Left ventricle myocardium inferior (tissue), 1 donor: ENCODE measurements at regions not wholly inside any gene's neighbourhood (a gene's known extent, or its start where the extent isn't known, plus 50 kb on each side); places are given as distances from the start of the nearest gene placed in this dataset.

ENCODE experiments used
- DNase-seq: peaks from one replicate; pipeline ENCODE4 v3.0.0-alpha.2; 2020
- H3K27ac ChIP-seq: fragments of 200-600 bp; replicated peaks from 2 replicates; pipeline ENCODE4 v1.8.0; 2021
- H3K27me3 ChIP-seq: fragments of 200-600 bp; 2 replicates; pipeline ENCODE4 v1.8.0; 2021; ENCODE audit warnings: low read depth
- H3K36me3 ChIP-seq: fragments of 200-600 bp; 2 replicates; pipeline ENCODE4 v1.8.0; 2021
- H3K4me1 ChIP-seq: fragments of 200-600 bp; 2 replicates; pipeline ENCODE4 v1.8.0; 2021
- H3K4me3 ChIP-seq: fragments of 200-600 bp; 2 replicates; pipeline ENCODE4 v1.8.0; 2021; ENCODE audit warnings: mild to moderate bottlenecking, moderate library complexity
- H3K9me3 ChIP-seq: fragments of 200-600 bp; replicated peaks from 2 replicates; pipeline ENCODE4 v1.8.0; 2021
- intact Hi-C: fragments of 100-400 bp; cut with micrococcal nuclease; formaldehyde crosslinking; loops from one replicate; pipeline ENCODE4 v1.11.0; 2022
- TF ChIP-seq, protein P1 (sequence below): fragments of 200-600 bp; IDR thresholded peaks from 2 replicates; pipeline ENCODE4 v1.8.0; 2021; ENCODE audit warnings: antibody characterized with exemption, mild to moderate bottlenecking, borderline replicate concordance
- donor health status: DM: no; HTN: yes; CAD: no; lungs with severe emphysema.

DNA sequence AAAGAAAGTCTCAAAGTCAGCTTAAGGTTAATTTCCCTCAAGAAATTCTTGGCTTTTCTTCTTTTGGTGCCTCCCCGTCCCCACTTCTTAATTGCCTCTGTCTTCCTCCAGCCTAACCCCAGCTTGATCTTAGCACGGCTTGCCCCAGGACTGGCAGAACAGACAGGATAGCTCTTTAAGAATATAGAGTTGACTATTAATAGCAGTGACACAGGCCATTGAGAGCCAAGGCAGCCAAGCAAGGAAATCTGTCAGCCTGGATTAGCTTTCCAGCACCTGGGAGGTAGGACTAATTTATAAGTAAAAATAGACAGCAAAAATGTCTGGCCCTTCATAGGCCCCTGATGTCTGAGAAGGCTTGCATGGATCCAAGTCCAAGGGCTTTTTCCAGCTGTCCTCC lies 384.6 kb upstream of the SLC30A5 start:
- Histone ChIP-seq H3K36me3 (no peaks in the 10 kb centered on the region), H3K4me3 (no peak overlapping the region), H3K9me3 (no peaks in the 10 kb centered on the region), H3K27me3 (no peaks in the 10 kb centered on the region), H3K4me1 (peaks cover 44% of the 10 kb centered on the region), H3K27ac (peak overlapping the region; percentile 67)
- DNase-seq, result no peak
- intact Hi-C loops, result no loop called here
- TF ChIP-seq, protein P1, sequence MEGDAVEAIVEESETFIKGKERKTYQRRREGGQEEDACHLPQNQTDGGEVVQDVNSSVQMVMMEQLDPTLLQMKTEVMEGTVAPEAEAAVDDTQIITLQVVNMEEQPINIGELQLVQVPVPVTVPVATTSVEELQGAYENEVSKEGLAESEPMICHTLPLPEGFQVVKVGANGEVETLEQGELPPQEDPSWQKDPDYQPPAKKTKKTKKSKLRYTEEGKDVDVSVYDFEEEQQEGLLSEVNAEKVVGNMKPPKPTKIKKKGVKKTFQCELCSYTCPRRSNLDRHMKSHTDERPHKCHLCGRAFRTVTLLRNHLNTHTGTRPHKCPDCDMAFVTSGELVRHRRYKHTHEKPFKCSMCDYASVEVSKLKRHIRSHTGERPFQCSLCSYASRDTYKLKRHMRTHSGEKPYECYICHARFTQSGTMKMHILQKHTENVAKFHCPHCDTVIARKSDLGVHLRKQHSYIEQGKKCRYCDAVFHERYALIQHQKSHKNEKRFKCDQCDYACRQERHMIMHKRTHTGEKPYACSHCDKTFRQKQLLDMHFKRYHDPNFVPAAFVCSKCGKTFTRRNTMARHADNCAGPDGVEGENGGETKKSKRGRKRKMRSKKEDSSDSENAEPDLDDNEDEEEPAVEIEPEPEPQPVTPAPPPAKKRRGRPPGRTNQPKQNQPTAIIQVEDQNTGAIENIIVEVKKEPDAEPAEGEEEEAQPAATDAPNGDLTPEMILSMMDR, result no peak

DNA sequence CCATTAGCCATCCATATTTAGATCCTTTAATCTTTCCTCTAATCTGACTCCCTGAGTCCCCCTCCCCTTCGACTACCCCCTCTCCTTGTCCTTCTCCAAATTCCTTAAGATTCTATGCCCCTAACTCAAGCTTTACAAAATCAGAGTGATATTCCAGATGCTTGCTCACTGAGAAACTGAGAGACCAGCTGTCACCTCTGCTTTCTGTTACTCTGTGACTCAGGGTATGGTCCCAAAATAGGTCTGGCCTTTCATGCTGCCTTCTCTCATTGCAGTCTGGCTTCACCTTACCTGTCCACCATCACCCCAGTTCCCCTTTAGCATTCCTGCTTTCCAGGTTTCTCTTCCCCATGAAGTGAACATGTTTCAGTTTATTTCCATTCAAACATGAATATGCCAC lies 383.3 kb upstream of the SLC30A5 start:
- Histone ChIP-seq H3K27ac (peak overlapping the region; percentile 67), H3K27me3 (no peaks in the 10 kb centered on the region), H3K4me1 (peaks cover 44% of the 10 kb centered on the region), H3K9me3 (no peaks in the 10 kb centered on the region), H3K4me3 (no peak overlapping the region), H3K36me3 (no peaks in the 10 kb centered on the region)
- TF ChIP-seq, protein P1, result no peak
- intact Hi-C loops, result no loop called here
- no peak for DNase-seq

DNA sequence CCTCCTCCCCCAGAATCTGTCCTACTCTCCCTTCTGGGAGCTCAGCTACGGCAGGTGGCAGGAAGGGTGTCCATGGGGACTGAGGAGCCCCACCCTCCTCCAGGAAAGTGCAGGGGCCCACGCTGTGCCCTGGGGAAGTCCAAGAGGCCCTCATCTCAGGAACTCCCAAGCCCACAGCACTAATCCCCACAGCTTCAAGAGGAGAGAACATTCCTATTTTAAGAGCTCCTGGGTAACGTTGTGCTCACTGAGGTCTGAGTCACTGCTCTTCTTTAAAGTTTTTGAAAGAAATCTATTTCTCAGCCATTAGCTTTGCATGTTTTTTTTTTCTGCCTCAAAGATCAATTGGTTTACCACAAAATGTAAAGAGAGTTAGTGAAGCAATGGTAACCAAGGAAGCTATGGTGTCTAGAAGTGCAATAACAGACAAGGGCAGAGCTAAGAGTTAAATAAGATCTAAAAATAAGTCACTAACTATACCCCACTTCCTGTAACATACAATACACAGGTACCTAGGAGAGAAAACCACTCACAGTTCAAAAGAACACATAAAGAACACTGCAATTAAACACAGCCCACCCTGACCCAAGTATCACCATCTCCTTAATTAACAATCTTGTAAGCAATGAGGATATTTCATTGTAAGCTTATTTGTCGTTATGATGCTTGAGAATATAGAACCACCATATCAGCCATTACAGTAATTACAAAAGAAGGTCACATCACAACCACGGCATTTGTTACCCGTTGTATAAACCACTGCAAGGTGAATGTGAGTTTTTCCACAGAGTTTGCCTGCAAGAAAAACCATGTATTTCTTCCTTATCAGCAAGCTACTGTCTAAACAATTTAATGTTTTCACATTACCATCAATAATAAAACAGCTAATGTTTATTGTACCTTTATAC lies 382.3 kb upstream of the SLC30A5 start:
- no peak overlapping the region for H3K4me3 ChIP-seq
- TF ChIP-seq, protein P1, result no peak
- H3K9me3 ChIP-seq, result no peaks in the 10 kb centered on the region
- DNase-seq, result no peak
- no peaks in the 10 kb centered on the region for H3K36me3 ChIP-seq
- no peaks in the 10 kb centered on the region for H3K27me3 ChIP-seq
- intact Hi-C loops, result no loop called here
- H3K4me1 ChIP-seq, result peaks cover 44% of the 10 kb centered on the region
- no peak overlapping the region for H3K27ac ChIP-seq

DNA sequence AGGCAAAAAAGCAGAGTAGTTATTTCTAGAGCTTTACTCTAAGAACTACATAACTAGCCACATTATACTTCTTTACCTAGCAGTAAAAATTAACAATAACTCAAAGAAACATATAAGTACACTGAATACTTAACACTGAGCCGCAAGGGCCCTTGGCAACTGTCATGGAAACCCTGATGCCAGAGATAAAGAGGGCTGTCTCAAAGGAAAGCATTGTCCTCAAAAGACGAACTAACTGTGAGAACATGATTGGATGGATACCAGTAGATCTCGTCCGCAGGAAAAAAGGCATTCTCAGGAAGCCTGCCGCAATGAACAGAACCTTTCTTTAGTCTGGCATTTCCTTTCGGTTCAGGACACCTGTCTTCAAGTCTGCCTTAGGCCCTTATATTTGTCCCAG lies 379.0 kb upstream of the SLC30A5 start:
- Histone ChIP-seq H3K36me3 (no peaks in the 10 kb centered on the region), H3K27me3 (no peaks in the 10 kb centered on the region), H3K4me1 (peaks cover 29% of the 10 kb centered on the region), H3K27ac (no peak overlapping the region), H3K9me3 (peaks cover 9% of the 10 kb centered on the region), H3K4me3 (no peak overlapping the region)
- DNase-seq, result no peak
- intact Hi-C loops, result no loop called here
- TF ChIP-seq, protein P1, result no peak

DNA sequence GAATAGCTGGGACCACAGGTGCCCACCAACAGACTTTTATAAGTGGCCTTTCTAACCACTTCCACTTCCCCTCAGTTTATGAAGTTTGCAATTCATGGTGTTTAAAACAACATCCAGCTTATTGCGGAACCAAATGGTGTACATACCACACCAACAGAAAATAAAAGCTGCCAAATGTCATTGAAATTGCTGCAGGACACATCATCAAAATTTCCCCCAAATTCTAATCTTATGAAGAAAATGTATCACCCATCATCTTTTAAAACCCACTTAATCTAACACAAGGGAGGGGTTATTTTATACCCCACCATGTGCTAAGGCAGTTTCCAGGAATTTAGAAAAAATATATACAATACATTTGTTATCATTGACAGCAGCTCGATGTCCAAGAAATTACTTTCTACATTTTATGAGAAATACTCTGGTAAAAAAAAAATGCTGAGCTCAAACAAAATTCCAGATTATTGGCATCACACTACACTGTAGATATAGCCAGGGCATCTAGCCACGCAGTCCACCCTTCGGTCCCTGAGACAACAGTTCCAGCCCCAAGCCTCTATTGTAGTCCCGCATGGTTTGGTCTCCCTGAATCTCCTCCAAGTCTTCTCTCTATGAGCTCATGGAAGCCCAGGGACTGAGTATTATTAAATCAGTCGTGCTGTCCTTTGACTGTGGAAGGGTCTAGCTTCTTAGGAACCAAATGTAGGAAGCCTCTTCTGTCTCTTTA lies 372.8 kb upstream of the SLC30A5 start:
- Histone ChIP-seq H3K27me3 (no peaks in the 10 kb centered on the region), H3K4me1 (peaks cover 1% of the 10 kb centered on the region), H3K4me3 (no peak overlapping the region), H3K9me3 (peaks cover 15% of the 10 kb centered on the region), H3K27ac (no peak overlapping the region), H3K36me3 (no peaks in the 10 kb centered on the region)
- DNase-seq, result no peak
- intact Hi-C loops, result no loop called here
- TF ChIP-seq, protein P1, result no peak
